GM12873 (cell line): ENCODE measurements at regions not wholly inside any gene's neighbourhood (a gene's known extent, or its start where the extent isn't known, plus 50 kb on each side); places are given as distances from the start of the nearest gene placed in this dataset.

Experiments used
- CTCF ChIP-seq: IDR thresholded peaks from 2 replicates; pipeline ENCODE4 v1.5.1; 2012; ENCODE audit warnings: low read depth, mild to moderate bottlenecking, moderate library complexity, low read length, control low read depth; ENCODE audit not compliant: insufficient read depth; ENCODE audit errors: missing control alignments

GRCh38 chr4:101649790-101650515, 140.6 kb upstream of the BANK1 start:
- no peak for TF ChIP-seq CTCF

GRCh38 chr4:101647710-101648034, 142.9 kb upstream of the BANK1 start:
- TF ChIP-seq CTCF: no peak

- no peak for TF ChIP-seq CTCF
Observed at GRCh38 chr4:101644516-101644915, 146.0 kb upstream of the BANK1 start.

- TF ChIP-seq CTCF: no peak
Observed at GRCh38 chr4:101643186-101643837, 147.2 kb upstream of the BANK1 start.

GRCh38 chr4:101630319-101630986, 160.1 kb upstream of the BANK1 start:
- no peak for TF ChIP-seq CTCF

- TF ChIP-seq CTCF: no peak
Observed at GRCh38 chr4:101621120-101621519, 169.4 kb upstream of the BANK1 start.

GRCh38 chr4:101615652-101616051, 174.9 kb upstream of the BANK1 start:
- TF ChIP-seq CTCF: no peak
